CD4-positive, alpha-beta T cell treated with Interleukin-15 for 1 hour (primary cell): ENCODE measurements at regions not wholly inside any gene's neighbourhood (a gene's known extent, or its start where the extent isn't known, plus 50 kb on each side); places are given as distances from the start of the nearest gene placed in this dataset.

ENCODE experiments used
- DNase-seq: peaks from one replicate; pipeline ENCODE4 v3.0.0-alpha.2; 2020

- no peak for DNase-seq
These were observed 89.5 kb downstream of the RPL22L1 start for GRCh38 chr3:170780471-170780870.

GRCh38 chr3:170778240-170779217 is 91.5 kb downstream of the RPL22L1 start:
- DNase-seq: no peak

GRCh38 chr3:170777564-170777926 is 92.5 kb downstream of the RPL22L1 start:
- DNase-seq: no peak

GRCh38 chr3:170776887-170777563 is 93.0 kb downstream of the RPL22L1 start:
- no peak for DNase-seq

GRCh38 chr3:170773682-170774425 is 96.1 kb downstream of the RPL22L1 start:
- DNase-seq: no peak

GRCh38 chr3:170772175-170772574 is 97.8 kb downstream of the RPL22L1 start:
- no peak for DNase-seq

- no peak for DNase-seq
These were observed 101.6 kb downstream of the RPL22L1 start for GRCh38 chr3:170768334-170768801.

GRCh38 chr3:170767576-170767941 is 102.4 kb downstream of the RPL22L1 start:
- no peak for DNase-seq

- no peak for DNase-seq
These were observed 103.0 kb downstream of the RPL22L1 start for GRCh38 chr3:170766823-170767575.

GRCh38 chr3:170766253-170766652 is 103.7 kb downstream of the RPL22L1 start:
- no peak for DNase-seq

GRCh38 chr3:170765419-170766078 is 104.4 kb downstream of the RPL22L1 start:
- no peak for DNase-seq

- no peak for DNase-seq
These were observed 106.0 kb downstream of the RPL22L1 start for GRCh38 chr3:170764017-170764416.

GRCh38 chr3:170762064-170762463 is 107.9 kb downstream of the RPL22L1 start:
- no peak for DNase-seq

GRCh38 chr3:170761103-170761502 is 108.9 kb downstream of the RPL22L1 start:
- DNase-seq: no peak

GRCh38 chr3:170760174-170760526 is 109.8 kb downstream of the RPL22L1 start:
- DNase-seq: no peak

- no peak for DNase-seq
These were observed 110.4 kb downstream of the RPL22L1 start for GRCh38 chr3:170759511-170760173.

GRCh38 chr3:170757038-170757437 is 113.0 kb downstream of the RPL22L1 start:
- no peak for DNase-seq

- DNase-seq: no peak
These were observed 115.7 kb downstream of the RPL22L1 start for GRCh38 chr3:170754311-170754693.

- DNase-seq: no peak
These were observed 116.3 kb downstream of the RPL22L1 start for GRCh38 chr3:170753421-170754310.

GRCh38 chr3:170752571-170753155 is 117.3 kb downstream of the RPL22L1 start:
- DNase-seq: no peak
